Fibroblast of lung (primary cell): ENCODE measurements at regions not wholly inside any gene's neighbourhood (a gene's known extent, or its start where the extent isn't known, plus 50 kb on each side); places are given as distances from the start of the nearest gene placed in this dataset.

Source experiments
- DNase-seq, 2 donors: peaks; one replicate each; pipeline versions ENCODE4 v3.0.0 to v3.0.0-alpha.2; 2010; ENCODE audit warnings: low read depth in 2 of 2
- H2AFZ ChIP-seq: 2 replicates; pipeline ENCODE4 v1.5.1; 2012; ENCODE audit warnings: low read length, control low read depth, inconsistent platforms
- H3K27ac ChIP-seq: 2 replicates; pipeline ENCODE4 v1.5.1; 2011; ENCODE audit warnings: low read length, control low read depth; ENCODE audit not compliant: insufficient read depth
- H3K27me3 ChIP-seq: 2 replicates; pipeline ENCODE4 v1.5.1; 2011; ENCODE audit warnings: mild to moderate bottlenecking, low read length; ENCODE audit not compliant: control insufficient read depth, insufficient read depth
- H3K36me3 ChIP-seq: 2 replicates; pipeline ENCODE4 v1.5.1; 2011; ENCODE audit warnings: low read length; ENCODE audit not compliant: control insufficient read depth, insufficient read depth
- H3K4me1 ChIP-seq: 2 replicates; pipeline ENCODE4 v1.5.1; 2011; ENCODE audit warnings: low read length; ENCODE audit not compliant: control insufficient read depth, insufficient read depth; ENCODE audit errors: extremely low read depth
- H3K4me2 ChIP-seq: 2 replicates; pipeline ENCODE4 v1.5.1; 2011; ENCODE audit warnings: low read length, control low read depth; ENCODE audit not compliant: insufficient read depth; ENCODE audit errors: extremely low read depth
- H3K4me3 ChIP-seq, 4 experiments: fragments of 200-600 bp in 1 of 4; sonication (generic) in 1 of 4; replicated peaks in 1 of 4; 2 replicates each; pipeline ENCODE4 v1.5.1; 2011 to 2016; ENCODE audit warnings: low read length in 4 of 4, low read depth in 3 of 4, mild to moderate bottlenecking in 3 of 4, control low read depth in 2 of 4, inconsistent platforms in 1 of 4, mixed read lengths in 1 of 4; ENCODE audit not compliant: insufficient read depth in 1 of 4; ENCODE audit errors: control extremely low read depth in 1 of 4
- H3K79me2 ChIP-seq: 2 replicates; pipeline ENCODE4 v1.5.1; 2012; ENCODE audit warnings: mild to moderate bottlenecking, low read length, inconsistent platforms; ENCODE audit not compliant: control insufficient read depth, insufficient read depth
- H3K9ac ChIP-seq: 2 replicates; pipeline ENCODE4 v1.5.1; 2011; ENCODE audit warnings: mild to moderate bottlenecking, low read length, control low read depth; ENCODE audit not compliant: insufficient read depth
- H3K9me3 ChIP-seq: 2 replicates; pipeline ENCODE4 v1.5.1; 2012; ENCODE audit warnings: low read depth, low read length; ENCODE audit not compliant: control insufficient read depth, insufficient read depth
- H4K20me1 ChIP-seq: 2 replicates; pipeline ENCODE4 v1.5.1; 2011; ENCODE audit warnings: low read length; ENCODE audit not compliant: control insufficient read depth, insufficient read depth; ENCODE audit errors: extremely low read depth
- CTCF ChIP-seq, 2 donors: IDR thresholded peaks in 1 of 2; conservative IDR thresholded peaks in 1 of 2; 1 replicate in 1 of 2; 2 replicates in 1 of 2; pipeline ENCODE4 v1.5.1; 2011 to 2012; ENCODE audit warnings: low read length in 2 of 2, control low read depth in 1 of 2, inconsistent platforms in 1 of 2, low read depth in 1 of 2, mild to moderate bottlenecking in 1 of 2
- EZH2 ChIP-seq: IDR thresholded peaks from 2 replicates; pipeline ENCODE4 v1.5.1; 2012; ENCODE audit warnings: low read length, control low read depth, mild to moderate bottlenecking; ENCODE audit errors: missing control alignments

GRCh38 chr11:112418438-112418837 lies 157.8 kb upstream of the PLET1 start:
- Histone ChIP-seq H3K9me3 (no peaks in the 10 kb centered on the region), H3K27me3 (no peaks in the 10 kb centered on the region), H3K4me2 (no peak overlapping the region), H3K4me3 (no peak overlapping the region), H4K20me1 (no peaks in the 10 kb centered on the region), H3K27ac (no peak overlapping the region), H3K4me1 (no peaks in the 10 kb centered on the region), H2AFZ (no peak overlapping the region), H3K79me2 (no peaks in the 10 kb centered on the region), H3K9ac (no peak overlapping the region), H3K36me3 (no peaks in the 10 kb centered on the region)
- no peak for TF ChIP-seq CTCF (conservative IDR thresholded peaks at IDR 0.05 in 1 of 2, IDR thresholded peaks at IDR 0.05 in 1 of 2; ENCODE audit: low read depth in 1 of 2, low read length in 2 of 2)
- no peak for TF ChIP-seq EZH2
- DNase-seq: no peak

GRCh38 chr11:112421879-112422278 lies 161.2 kb upstream of the PLET1 start:
- H3K27ac ChIP-seq: no peak overlapping the region
- no peak overlapping the region for H3K4me2 ChIP-seq
- no peak overlapping the region for H3K9ac ChIP-seq
- no peak for DNase-seq
- no peak overlapping the region for H2AFZ ChIP-seq
- TF ChIP-seq CTCF (conservative IDR thresholded peaks at IDR 0.05 in 1 of 2, IDR thresholded peaks at IDR 0.05 in 1 of 2; ENCODE audit: low read depth in 1 of 2, low read length in 2 of 2) (no peak), EZH2 (no peak)
- H3K4me1 ChIP-seq: no peaks in the 10 kb centered on the region
- H3K4me3 ChIP-seq: no peak overlapping the region
- H3K36me3 ChIP-seq: no peaks in the 10 kb centered on the region
- no peaks in the 10 kb centered on the region for H3K9me3 ChIP-seq
- no peaks in the 10 kb centered on the region for H3K27me3 ChIP-seq
- no peaks in the 10 kb centered on the region for H4K20me1 ChIP-seq
- no peaks in the 10 kb centered on the region for H3K79me2 ChIP-seq

- Histone ChIP-seq H3K4me1 (no peaks in the 10 kb centered on the region), H3K4me3 (no peak overlapping the region), H4K20me1 (no peaks in the 10 kb centered on the region), H3K9me3 (no peaks in the 10 kb centered on the region), H2AFZ (no peak overlapping the region), H3K4me2 (no peak overlapping the region), H3K36me3 (no peaks in the 10 kb centered on the region), H3K79me2 (no peaks in the 10 kb centered on the region), H3K27me3 (no peaks in the 10 kb centered on the region), H3K27ac (no peak overlapping the region), H3K9ac (no peak overlapping the region)
- no peak for DNase-seq
- TF ChIP-seq EZH2 (no peak), CTCF (conservative IDR thresholded peaks at IDR 0.05 in 1 of 2, IDR thresholded peaks at IDR 0.05 in 1 of 2; ENCODE audit: low read depth in 1 of 2, low read length in 2 of 2) (no peak)
Observed at GRCh38 chr11:112425121-112425520, 164.5 kb upstream of the PLET1 start.
